ENCODE measurements at regions not wholly inside any gene's neighbourhood (a gene's known extent, or its start where the extent isn't known, plus 50 kb on each side); places are given as distances from the start of the nearest gene placed in this dataset.

DNA sequence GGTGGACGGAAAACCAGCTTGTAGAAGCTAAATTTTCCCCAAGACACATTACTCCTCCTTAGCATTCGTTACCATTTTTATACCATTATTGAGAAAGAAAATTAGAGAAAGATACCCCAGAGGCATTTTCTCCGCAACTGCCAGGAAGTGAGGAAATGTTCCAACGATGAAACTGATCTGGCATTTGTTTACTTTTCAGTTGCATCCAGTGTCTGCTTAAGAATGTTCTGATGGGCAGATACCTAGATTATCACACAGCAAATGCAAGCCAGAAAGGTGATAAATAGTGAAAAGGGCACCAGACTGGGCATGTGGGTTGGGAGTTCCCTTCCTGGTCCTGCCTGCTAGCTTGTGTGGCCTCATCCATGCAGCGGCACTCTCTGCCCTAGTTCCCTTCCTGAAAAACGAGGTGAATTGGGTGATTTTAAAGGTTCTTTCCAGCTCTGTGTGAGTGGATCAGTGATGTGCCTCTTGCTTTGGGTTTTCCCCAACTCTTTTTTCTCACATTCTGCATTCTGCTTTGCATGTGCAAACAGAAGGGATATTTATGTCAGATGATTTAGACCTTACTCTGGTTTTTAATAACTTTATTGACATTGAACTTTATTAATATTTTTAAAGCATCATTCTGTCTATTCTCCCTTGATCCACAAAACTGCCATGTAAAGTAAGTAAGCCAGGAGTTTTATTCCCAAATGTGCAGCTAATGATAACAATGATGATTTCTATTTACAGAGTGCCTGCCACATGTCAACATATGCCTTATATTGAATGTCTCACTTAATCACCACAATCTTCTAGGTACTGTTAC is 139.6 kb downstream of the INSIG2 start:
- TF ChIP-seq, protein P1, sequence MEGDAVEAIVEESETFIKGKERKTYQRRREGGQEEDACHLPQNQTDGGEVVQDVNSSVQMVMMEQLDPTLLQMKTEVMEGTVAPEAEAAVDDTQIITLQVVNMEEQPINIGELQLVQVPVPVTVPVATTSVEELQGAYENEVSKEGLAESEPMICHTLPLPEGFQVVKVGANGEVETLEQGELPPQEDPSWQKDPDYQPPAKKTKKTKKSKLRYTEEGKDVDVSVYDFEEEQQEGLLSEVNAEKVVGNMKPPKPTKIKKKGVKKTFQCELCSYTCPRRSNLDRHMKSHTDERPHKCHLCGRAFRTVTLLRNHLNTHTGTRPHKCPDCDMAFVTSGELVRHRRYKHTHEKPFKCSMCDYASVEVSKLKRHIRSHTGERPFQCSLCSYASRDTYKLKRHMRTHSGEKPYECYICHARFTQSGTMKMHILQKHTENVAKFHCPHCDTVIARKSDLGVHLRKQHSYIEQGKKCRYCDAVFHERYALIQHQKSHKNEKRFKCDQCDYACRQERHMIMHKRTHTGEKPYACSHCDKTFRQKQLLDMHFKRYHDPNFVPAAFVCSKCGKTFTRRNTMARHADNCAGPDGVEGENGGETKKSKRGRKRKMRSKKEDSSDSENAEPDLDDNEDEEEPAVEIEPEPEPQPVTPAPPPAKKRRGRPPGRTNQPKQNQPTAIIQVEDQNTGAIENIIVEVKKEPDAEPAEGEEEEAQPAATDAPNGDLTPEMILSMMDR (conservative IDR thresholded peaks at IDR 0.05; ENCODE audit: low read depth, low read length): no peak
- no peak for TF ChIP-seq EZH2 (IDR thresholded peaks at IDR 0.05; ENCODE audit: borderline replicate concordance, low read depth, low read length, poor library complexity, severe bottlenecking)

Data from A673 (cell line).